H1 (cell line): ENCODE measurements at regions not wholly inside any gene's neighbourhood (a gene's known extent, or its start where the extent isn't known, plus 50 kb on each side); places are given as distances from the start of the nearest gene placed in this dataset.

ENCODE experiments used
- CTCF ChIA-PET: fragments of 300-600 bp; sonication (Branson Sonifier 250); formaldehyde crosslinking; loops from one replicate; lab custom pipeline; 2021; ENCODE audit not compliant: partially characterized antibody; lab: Charles Lee
- POLR2A ChIA-PET: fragments of 300-600 bp; sonication (Branson Sonifier 250); formaldehyde crosslinking; loops from one replicate; lab custom pipeline; 2021; ENCODE audit warnings: inconsistent platforms; ENCODE audit not compliant: partially characterized antibody; lab: Charles Lee
- DNase-seq, 2 experiments: peaks; one replicate each; pipeline versions ENCODE4 v3.0.0 to v3.0.0-alpha.2; 2010 to 2022; ENCODE audit warnings: low spot score in 2 of 2, low read depth in 1 of 2, mixed read lengths in 1 of 2
- FAIRE-seq: peaks from 2 replicates; lab custom pipeline; 2011; peaks lifted over from hg19 to GRCh38; lab: Jason Lieb, UNC
- H2AFZ ChIP-seq: 2 replicates; pipeline ENCODE4 v1.8.1; 2012; ENCODE audit warnings: low read length, inconsistent platforms
- H2AK5ac ChIP-seq: 2 replicates; pipeline ENCODE4 v1.6.1; 2013; ENCODE audit warnings: low read depth, low read length
- H2BK120ac ChIP-seq: replicated peaks from 2 replicates; pipeline ENCODE3; 2013; ENCODE audit warnings: low read depth, low read length, inconsistent platforms
- H2BK12ac ChIP-seq: 2 replicates; pipeline ENCODE4 v1.6.1; 2013; ENCODE audit warnings: low read depth, low read length
- H2BK15ac ChIP-seq: 2 replicates; pipeline ENCODE4 v1.6.1; 2013; ENCODE audit warnings: low read length
- H2BK20ac ChIP-seq: 2 replicates; pipeline ENCODE4 v1.6.1; 2013; ENCODE audit warnings: low read length
- H2BK5ac ChIP-seq: 2 replicates; pipeline ENCODE4 v1.6.1; 2013; ENCODE audit warnings: low read depth, low read length
- H3K14ac ChIP-seq: 2 replicates; pipeline ENCODE4 v1.6.1; 2013; ENCODE audit warnings: inconsistent platforms; ENCODE audit not compliant: insufficient read length
- H3K18ac ChIP-seq: 2 replicates; pipeline ENCODE4 v1.6.1; 2013; ENCODE audit warnings: low read length; ENCODE audit errors: extremely low read depth
- H3K23ac ChIP-seq: 2 replicates; pipeline ENCODE4 v1.6.1; 2013; ENCODE audit warnings: inconsistent platforms; ENCODE audit not compliant: insufficient read length
- H3K23me2 ChIP-seq: 2 replicates; pipeline ENCODE4 v1.6.1; 2013; ENCODE audit warnings: low read depth, low read length
- H3K27ac ChIP-seq: 2 replicates; pipeline ENCODE4 v1.6.1; 2011; ENCODE audit warnings: low read depth, low read length, inconsistent platforms
- H3K27me3 ChIP-seq, 4 experiments: replicated peaks in 1 of 4; 1 replicate in 1 of 4; 2 replicates in 3 of 4; pipeline versions ENCODE4 v1.6.1 to v1.8.1; 2011 to 2013; ENCODE audit warnings: low read length in 3 of 4, mild to moderate bottlenecking in 3 of 4, inconsistent platforms in 2 of 4, mixed read lengths in 2 of 4, moderate library complexity in 1 of 4; ENCODE audit not compliant: control insufficient read depth in 3 of 4, insufficient read depth in 3 of 4; ENCODE audit errors: extremely low read depth in 1 of 4
- H3K36me3 ChIP-seq, 4 experiments: 2 replicates each; pipeline versions ENCODE4 v1.6.1 to v1.8.1; 2011 to 2013; ENCODE audit warnings: mild to moderate bottlenecking in 4 of 4, low read length in 3 of 4, moderate library complexity in 2 of 4, control low read depth in 1 of 4, inconsistent platforms in 1 of 4; ENCODE audit not compliant: insufficient read depth in 4 of 4, control insufficient read depth in 2 of 4
- H3K4ac ChIP-seq: replicated peaks from 2 replicates; pipeline ENCODE3; 2013; ENCODE audit warnings: low read length, low read depth, mixed read lengths, inconsistent platforms; ENCODE audit not compliant: insufficient read length
- H3K4me1 ChIP-seq, 4 experiments: replicated peaks in 1 of 4; 1 replicate in 1 of 4; 2 replicates in 3 of 4; pipeline versions ENCODE4 v1.6.1 to v1.8.1; 2011 to 2013; ENCODE audit warnings: low read length in 3 of 4, inconsistent platforms in 2 of 4, mixed read lengths in 1 of 4; ENCODE audit not compliant: insufficient read depth in 4 of 4, control insufficient read depth in 3 of 4
- H3K4me2 ChIP-seq, 2 experiments: 2 replicates each; pipeline versions ENCODE4 v1.6.1 to v1.8.1; 2011 to 2013; ENCODE audit warnings: low read depth in 2 of 2, low read length in 2 of 2, control low read depth in 1 of 2, inconsistent platforms in 1 of 2, mild to moderate bottlenecking in 1 of 2; ENCODE audit not compliant: insufficient read depth in 1 of 2
- H3K4me3 ChIP-seq, 4 experiments: fragments of 200-600, 300-600 bp in 1 of 4; sonication (generic), shearing (Covaris generic), sonication (Bioruptor Twin) in 1 of 4; 2 replicates each; pipeline versions ENCODE4 v1.5.1 to v1.8.1; 2011 to 2016; ENCODE audit warnings: low read length in 4 of 4, low read depth in 3 of 4, control low read depth in 2 of 4, inconsistent platforms in 2 of 4, mild to moderate bottlenecking in 2 of 4, mixed read lengths in 1 of 4, moderate library complexity in 1 of 4; ENCODE audit not compliant: insufficient read depth in 2 of 4; ENCODE audit errors: extremely low read depth in 1 of 4
- H3K56ac ChIP-seq: replicated peaks from 2 replicates; pipeline ENCODE3; 2013; ENCODE audit warnings: low read depth, mild to moderate bottlenecking, mixed read lengths, low read length, inconsistent platforms; ENCODE audit not compliant: insufficient read length
- H3K79me1 ChIP-seq: 2 replicates; pipeline ENCODE4 v1.6.1; 2013; ENCODE audit warnings: low read depth, low read length, control low read depth
- H3K79me2 ChIP-seq, 2 experiments: 2 replicates each; pipeline versions ENCODE4 v1.6.1 to v1.8.1; 2012 to 2013; ENCODE audit warnings: low read length in 2 of 2, mild to moderate bottlenecking in 2 of 2, inconsistent platforms in 1 of 2; ENCODE audit not compliant: insufficient read depth in 2 of 2, control insufficient read depth in 1 of 2
- H3K9ac ChIP-seq, 4 experiments: replicated peaks in 1 of 4; 1 replicate in 1 of 4; 2 replicates in 3 of 4; pipeline versions ENCODE4 v1.6.1 to v1.8.1; 2011 to 2013; ENCODE audit warnings: low read depth in 3 of 4, low read length in 3 of 4, control low read depth in 2 of 4, mild to moderate bottlenecking in 2 of 4, moderate library complexity in 2 of 4, inconsistent platforms in 1 of 4; ENCODE audit errors: extremely low read depth in 1 of 4
- H3K9me3 ChIP-seq, 2 experiments: 2 replicates each; pipeline versions ENCODE4 v1.6.1 to v1.8.1; 2012 to 2013; ENCODE audit warnings: mild to moderate bottlenecking in 2 of 2, moderate library complexity in 2 of 2, control low read depth in 1 of 2, inconsistent platforms in 1 of 2, low read depth in 1 of 2, low read length in 1 of 2, mixed read lengths in 1 of 2; ENCODE audit not compliant: insufficient read depth in 2 of 2
- H4K20me1 ChIP-seq, 2 experiments: replicated peaks in 1 of 2; 2 replicates each; pipeline versions ENCODE3 to v1.8.1; 2011 to 2013; ENCODE audit warnings: inconsistent platforms in 2 of 2, low read length in 2 of 2, mild to moderate bottlenecking in 1 of 2; ENCODE audit not compliant: insufficient read depth in 2 of 2, control insufficient read depth in 1 of 2
- H4K5ac ChIP-seq: 2 replicates; pipeline ENCODE4 v1.6.1; 2013; ENCODE audit warnings: low read length, low read depth, mixed read lengths, inconsistent platforms; ENCODE audit not compliant: insufficient read length
- H4K8ac ChIP-seq: 2 replicates; pipeline ENCODE4 v1.8.0; 2013; ENCODE audit warnings: mild to moderate bottlenecking, moderate library complexity, low read length, inconsistent platforms; ENCODE audit not compliant: insufficient read depth; ENCODE audit errors: extremely low read depth
- H4K91ac ChIP-seq: replicated peaks from 2 replicates; pipeline ENCODE3; 2013; ENCODE audit warnings: low read length, mixed read lengths, inconsistent platforms; ENCODE audit not compliant: insufficient read length
- CHD1 ChIP-seq: IDR thresholded peaks from 2 replicates; pipeline ENCODE4 v1.6.1; 2012; ENCODE audit warnings: low read depth, low read length, improper control_type of control experiment
- CHD2 ChIP-seq: IDR thresholded peaks from 2 replicates; pipeline ENCODE4 v1.6.1; 2012; ENCODE audit warnings: low read length, improper control_type of control experiment
- CREB1 ChIP-seq: IDR thresholded peaks from 2 replicates; pipeline ENCODE4 v1.6.1; 2012; ENCODE audit warnings: inconsistent platforms
- GTF2F1 ChIP-seq: IDR thresholded peaks from 2 replicates; pipeline ENCODE4 v1.6.1; 2012; ENCODE audit warnings: low read depth, low read length, improper control_type of control experiment, borderline replicate concordance
- KDM1A ChIP-seq: fragments of 200-600, 300-600 bp; sonication (generic); IDR thresholded peaks from 2 replicates; pipeline ENCODE4 v1.7.1; 2016; ENCODE audit warnings: mild to moderate bottlenecking, low read length, borderline replicate concordance
- MAFK ChIP-seq: IDR thresholded peaks from 2 replicates; pipeline ENCODE4 v1.6.1; 2012; ENCODE audit warnings: low read depth, mild to moderate bottlenecking, improper control_type of control experiment, low read length
- RXRA ChIP-seq: IDR thresholded peaks from 2 replicates; pipeline ENCODE4 v1.6.1; 2011; ENCODE audit warnings: low read depth, mild to moderate bottlenecking, low read length, moderate library complexity; ENCODE audit not compliant: insufficient read depth
- SAP30 ChIP-seq: fragments of 300-600 bp; sonication (generic); IDR thresholded peaks from 2 replicates; pipeline ENCODE4 v1.7.1; 2012; ENCODE audit warnings: low read length, moderate library complexity, mild to moderate bottlenecking, inconsistent platforms; ENCODE audit not compliant: insufficient read depth, insufficient replicate concordance
- SUZ12 ChIP-seq: fragments of 200-600 bp; sonication (generic); IDR thresholded peaks from 2 replicates; pipeline ENCODE4 v1.6.1; 2012; ENCODE audit warnings: mild to moderate bottlenecking, inconsistent platforms, low read length, moderate library complexity, mixed read lengths
- TAF7 ChIP-seq: optimal IDR thresholded peaks from 2 replicates; pipeline ENCODE3; 2011; ENCODE audit warnings: low read depth, mild to moderate bottlenecking, inconsistent platforms, low read length, moderate library complexity, borderline replicate concordance
- TCF12 ChIP-seq: IDR thresholded peaks from 2 replicates; pipeline ENCODE4 v1.6.1; 2011; ENCODE audit warnings: low read depth, mild to moderate bottlenecking, low read length
- USF2 ChIP-seq: IDR thresholded peaks from 2 replicates; pipeline ENCODE4 v1.6.1; 2011; ENCODE audit warnings: low read length, improper control_type of control experiment
- ZNF274 ChIP-seq: IDR thresholded peaks from 2 replicates; pipeline ENCODE4 v1.7.0; 2012; ENCODE audit warnings: low read length, borderline replicate concordance; ENCODE audit errors: extremely low read depth
- WGBS, 2 experiments: shearing (Covaris generic) in 1 of 2; methylation state at CpG; one replicate each; pipeline versions ENCODE4 v1.1.6 to v1.1.7; 2013 to 2015; ENCODE audit warnings: low lambda C conversion rate in 2 of 2, mixed read lengths in 2 of 2, inconsistent platforms in 1 of 2, low coverage in 1 of 2, missing lambda C conversion rate in 1 of 2; ENCODE audit not compliant: insufficient replicate concordance in 2 of 2, insufficient coverage in 1 of 2, insufficient read length in 1 of 2; ENCODE audit errors: extremely low coverage in 1 of 2, missing lambda C conversion rate in 1 of 2; 5-methylcytosine and 5-hydroxymethylcytosine counted together

GRCh38 chr14:87567618-87568295 is 425.2 kb downstream of the GALC start:
- H3K27ac ChIP-seq = no peak overlapping the region
- H3K4me3 ChIP-seq = no peak overlapping the region
- H4K91ac ChIP-seq = no peak overlapping the region
- H4K5ac ChIP-seq = no peak overlapping the region
- H3K23ac ChIP-seq = no peak overlapping the region
- H3K79me2 ChIP-seq = no peaks in the 10 kb centered on the region
- H3K56ac ChIP-seq = no peak overlapping the region
- H3K27me3 ChIP-seq = no peaks in the 10 kb centered on the region
- ChIA-PET POLR2A (no interaction called here), CTCF (interaction anchor here (0.6 kb wide), 1 partner anchor 334 kb away, joined by 3 read pairs; no protein-coding TSS in a partner anchor)
- H3K9ac ChIP-seq = no peak overlapping the region
- no peak overlapping the region for H2BK20ac ChIP-seq
- no peak overlapping the region for H3K4ac ChIP-seq
- H3K36me3 ChIP-seq = no peaks in the 10 kb centered on the region
- H3K14ac ChIP-seq = no peak overlapping the region
- WGBS, 2 experiments = 91% methylated on average over 3 of the region's 4 CpGs; no CpG with 5 or more reads in 1 of the 2 experiments
- no peak overlapping the region for H2BK5ac ChIP-seq
- H3K23me2 ChIP-seq = no peaks in the 10 kb centered on the region
- no peak overlapping the region for H2AFZ ChIP-seq
- no peaks in the 10 kb centered on the region for H3K79me1 ChIP-seq
- no peak overlapping the region for H3K4me2 ChIP-seq
- H2BK120ac ChIP-seq = no peak overlapping the region
- no peak overlapping the region for H4K8ac ChIP-seq
- H2BK15ac ChIP-seq = no peak overlapping the region
- no peak for DNase-seq
- peaks cover 0 to 10% of the 10 kb centered on the region in 2 experiments; a peak in 1 of 4 replicates for H3K9me3 ChIP-seq
- FAIRE-seq = no peak
- H3K18ac ChIP-seq = no peak overlapping the region
- H3K4me1 ChIP-seq = no peaks in the 10 kb centered on the region
- H4K20me1 ChIP-seq = no peaks in the 10 kb centered on the region
- H2AK5ac ChIP-seq = no peak overlapping the region
- H2BK12ac ChIP-seq = no peak overlapping the region
- TF ChIP-seq TCF12 (no peak), SAP30 (no peak), ZNF274 (no peak), CHD1 (no peak), MAFK (no peak), TAF7 (no peak), KDM1A (no peak), CHD2 (no peak), USF2 (no peak), SUZ12 (no peak), RXRA (no peak), GTF2F1 (no peak), CREB1 (no peak)
